ENCODE measurements at regions not wholly inside any gene's neighbourhood (a gene's known extent, or its start where the extent isn't known, plus 50 kb on each side); places are given as distances from the start of the nearest gene placed in this dataset.

DNA sequence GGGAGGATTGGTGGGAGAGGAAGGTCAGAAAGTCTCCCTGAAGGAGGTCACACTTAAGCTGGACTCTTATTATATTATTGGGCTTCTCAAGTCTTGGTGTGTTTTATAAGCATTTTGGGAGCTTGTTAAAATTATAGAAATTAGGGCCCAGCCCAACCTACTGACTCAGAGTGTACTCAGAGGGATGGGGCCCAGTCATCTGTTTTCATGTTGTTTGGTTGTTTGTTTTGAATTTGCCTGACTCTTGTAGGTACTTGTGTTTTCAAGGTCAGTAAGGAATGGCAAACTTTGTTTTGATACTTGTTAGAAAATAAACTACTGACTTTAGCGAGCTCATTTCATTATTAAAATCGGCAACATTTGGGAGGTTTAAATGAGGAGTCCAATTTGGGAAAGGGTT lies 152.0 kb downstream of the INSIG2 start:
- DNase-seq (ENCODE audit: low spot score) = no peak

DNA sequence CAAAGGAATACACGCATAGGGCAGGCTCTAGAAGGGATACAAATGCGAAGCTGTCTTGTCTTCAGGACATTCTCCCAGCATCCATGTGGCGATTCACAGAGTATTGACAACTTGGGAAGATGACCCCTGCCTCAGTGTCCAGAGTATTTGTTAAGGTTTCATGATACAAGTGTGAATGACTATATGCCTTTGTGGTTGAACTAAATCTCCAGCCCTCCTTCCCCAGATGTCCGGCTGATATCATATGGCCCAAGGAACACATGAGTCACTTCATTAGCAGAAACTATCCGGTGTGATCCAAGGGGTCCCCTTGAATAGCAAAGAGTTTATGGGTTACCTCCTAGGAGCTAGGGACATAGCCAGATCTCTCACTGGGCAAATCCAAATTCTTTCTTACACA lies 151.0 kb downstream of the INSIG2 start:
- no peak for DNase-seq (ENCODE audit: low spot score)

DNA sequence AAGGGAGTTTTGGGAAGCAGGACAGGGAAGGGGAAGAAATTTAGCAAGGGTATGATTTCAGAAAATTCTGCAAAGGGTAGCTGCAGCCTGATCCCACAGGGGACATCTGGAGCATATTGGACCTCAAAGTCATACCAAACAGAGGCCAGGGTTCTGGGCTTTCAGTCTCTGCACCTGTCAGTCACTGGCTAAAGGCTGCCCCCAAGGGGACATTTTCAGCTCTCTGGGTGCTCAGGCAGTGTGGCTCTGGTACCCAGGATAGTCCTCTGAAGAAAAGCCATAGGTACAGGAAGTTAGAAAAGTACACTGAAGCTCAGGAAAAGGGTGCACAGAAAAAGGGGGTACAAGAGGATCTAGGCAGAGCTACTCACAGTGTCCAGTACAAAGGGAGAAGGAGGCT lies 149.2 kb downstream of the INSIG2 start:
- no peak for DNase-seq (ENCODE audit: low spot score)

DNA sequence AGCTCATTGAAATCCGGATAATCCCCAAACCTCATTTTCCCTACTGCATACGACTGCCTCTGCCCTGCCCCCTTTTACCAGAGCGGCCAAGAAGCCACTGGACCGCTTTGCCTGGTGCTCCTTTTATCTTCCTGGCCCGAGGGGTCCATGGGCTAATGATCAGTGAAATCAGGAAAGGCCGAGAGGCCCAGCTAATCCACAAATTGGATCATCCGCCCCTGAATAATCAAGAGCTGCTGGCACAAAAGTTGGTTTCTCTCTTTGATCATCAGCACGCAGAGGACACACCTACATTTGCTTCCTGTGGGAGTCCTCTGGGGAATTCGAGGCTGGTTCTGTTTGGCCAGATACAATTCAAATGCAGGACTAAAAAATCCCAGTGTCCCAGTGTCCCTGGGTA lies 144.5 kb downstream of the INSIG2 start:
- DNase-seq (ENCODE audit: low spot score) = no peak

DNA sequence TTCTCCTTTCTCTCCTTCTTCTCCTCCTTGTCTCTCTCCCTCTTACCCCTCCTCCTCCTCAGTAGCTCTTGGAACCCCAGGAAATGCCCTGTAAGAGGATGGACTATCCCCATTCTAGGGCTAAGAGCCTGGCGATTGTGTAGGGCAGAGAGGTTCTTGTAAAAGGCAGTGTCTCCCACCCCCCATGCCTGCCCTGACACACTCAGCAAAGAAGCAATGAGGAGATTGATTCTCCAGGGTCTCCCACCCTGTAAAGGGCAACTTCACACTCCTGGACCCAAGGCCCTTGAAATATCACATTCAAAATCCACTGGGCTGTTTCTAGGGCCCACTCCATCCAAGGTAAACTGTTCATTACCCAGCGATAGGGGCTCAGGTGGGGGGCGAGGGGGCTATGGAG lies 144.1 kb downstream of the INSIG2 start:
- DNase-seq (ENCODE audit: low spot score) = no peak

DNA sequence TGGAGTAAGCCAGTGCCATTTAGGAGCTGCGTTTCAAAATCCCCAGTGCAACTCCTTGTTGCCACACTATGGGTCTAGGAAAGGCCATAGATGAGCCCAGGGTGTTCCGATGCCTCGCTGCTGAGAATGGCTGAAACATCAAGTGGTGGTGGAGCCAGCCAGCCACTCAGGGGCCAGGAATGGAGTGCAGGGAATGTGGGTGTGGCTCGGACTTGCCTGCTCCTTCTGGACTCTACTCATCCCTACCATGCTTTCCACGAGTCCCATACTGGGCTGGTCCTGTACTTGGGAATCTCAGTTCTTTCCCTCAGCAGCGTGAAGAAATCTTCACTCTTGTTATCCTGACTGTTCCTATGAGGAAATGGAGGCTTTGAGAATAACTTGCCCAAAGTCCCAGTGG lies 143.5 kb downstream of the INSIG2 start:
- DNase-seq (ENCODE audit: low spot score) = no peak

DNA sequence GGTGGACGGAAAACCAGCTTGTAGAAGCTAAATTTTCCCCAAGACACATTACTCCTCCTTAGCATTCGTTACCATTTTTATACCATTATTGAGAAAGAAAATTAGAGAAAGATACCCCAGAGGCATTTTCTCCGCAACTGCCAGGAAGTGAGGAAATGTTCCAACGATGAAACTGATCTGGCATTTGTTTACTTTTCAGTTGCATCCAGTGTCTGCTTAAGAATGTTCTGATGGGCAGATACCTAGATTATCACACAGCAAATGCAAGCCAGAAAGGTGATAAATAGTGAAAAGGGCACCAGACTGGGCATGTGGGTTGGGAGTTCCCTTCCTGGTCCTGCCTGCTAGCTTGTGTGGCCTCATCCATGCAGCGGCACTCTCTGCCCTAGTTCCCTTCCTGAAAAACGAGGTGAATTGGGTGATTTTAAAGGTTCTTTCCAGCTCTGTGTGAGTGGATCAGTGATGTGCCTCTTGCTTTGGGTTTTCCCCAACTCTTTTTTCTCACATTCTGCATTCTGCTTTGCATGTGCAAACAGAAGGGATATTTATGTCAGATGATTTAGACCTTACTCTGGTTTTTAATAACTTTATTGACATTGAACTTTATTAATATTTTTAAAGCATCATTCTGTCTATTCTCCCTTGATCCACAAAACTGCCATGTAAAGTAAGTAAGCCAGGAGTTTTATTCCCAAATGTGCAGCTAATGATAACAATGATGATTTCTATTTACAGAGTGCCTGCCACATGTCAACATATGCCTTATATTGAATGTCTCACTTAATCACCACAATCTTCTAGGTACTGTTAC lies 139.6 kb downstream of the INSIG2 start:
- DNase-seq (ENCODE audit: low spot score) = no peak

DNA sequence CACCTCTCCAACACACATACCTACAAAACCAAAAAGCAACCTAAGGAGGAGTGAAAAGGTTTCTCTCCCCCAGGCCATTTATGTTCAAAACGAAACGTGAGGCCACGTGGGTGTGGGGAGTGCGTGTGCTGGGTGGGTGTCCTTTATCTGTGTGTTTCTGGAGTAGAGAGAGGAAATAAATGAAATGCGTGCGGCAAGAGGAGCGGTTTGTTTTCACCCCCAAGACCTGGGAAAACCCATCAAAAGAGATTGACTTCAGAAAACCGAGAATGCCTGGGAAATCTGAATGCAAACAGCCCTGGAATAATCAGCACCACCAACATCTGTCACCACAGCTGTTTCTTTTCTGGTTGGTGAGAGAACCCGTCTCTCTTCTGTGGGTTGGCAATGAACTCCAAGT lies 137.4 kb downstream of the INSIG2 start:
- DNase-seq (ENCODE audit: low spot score) = no peak

DNA sequence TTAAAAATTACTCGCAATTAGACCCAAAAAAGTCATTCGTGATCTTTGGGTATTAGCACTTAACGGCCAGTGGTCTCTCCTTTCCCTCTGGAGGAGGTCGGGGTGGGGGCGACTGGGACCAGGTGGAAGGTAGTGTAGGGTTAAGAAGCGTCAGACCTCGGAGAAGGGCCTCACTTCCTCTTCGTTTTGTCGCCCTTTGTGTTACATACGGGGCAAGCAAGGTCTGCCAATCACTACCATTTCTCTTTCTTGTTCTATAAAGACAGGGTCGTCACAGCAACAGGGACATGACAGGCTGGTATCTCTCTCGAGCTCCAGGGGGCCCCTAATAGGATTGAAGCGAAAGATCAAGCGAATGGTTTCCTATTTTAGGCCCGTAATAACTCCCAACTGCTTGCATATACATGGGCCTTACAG lies 136.6 kb downstream of the INSIG2 start:
- DNase-seq (ENCODE audit: low spot score) = peak; percentile 62

DNA sequence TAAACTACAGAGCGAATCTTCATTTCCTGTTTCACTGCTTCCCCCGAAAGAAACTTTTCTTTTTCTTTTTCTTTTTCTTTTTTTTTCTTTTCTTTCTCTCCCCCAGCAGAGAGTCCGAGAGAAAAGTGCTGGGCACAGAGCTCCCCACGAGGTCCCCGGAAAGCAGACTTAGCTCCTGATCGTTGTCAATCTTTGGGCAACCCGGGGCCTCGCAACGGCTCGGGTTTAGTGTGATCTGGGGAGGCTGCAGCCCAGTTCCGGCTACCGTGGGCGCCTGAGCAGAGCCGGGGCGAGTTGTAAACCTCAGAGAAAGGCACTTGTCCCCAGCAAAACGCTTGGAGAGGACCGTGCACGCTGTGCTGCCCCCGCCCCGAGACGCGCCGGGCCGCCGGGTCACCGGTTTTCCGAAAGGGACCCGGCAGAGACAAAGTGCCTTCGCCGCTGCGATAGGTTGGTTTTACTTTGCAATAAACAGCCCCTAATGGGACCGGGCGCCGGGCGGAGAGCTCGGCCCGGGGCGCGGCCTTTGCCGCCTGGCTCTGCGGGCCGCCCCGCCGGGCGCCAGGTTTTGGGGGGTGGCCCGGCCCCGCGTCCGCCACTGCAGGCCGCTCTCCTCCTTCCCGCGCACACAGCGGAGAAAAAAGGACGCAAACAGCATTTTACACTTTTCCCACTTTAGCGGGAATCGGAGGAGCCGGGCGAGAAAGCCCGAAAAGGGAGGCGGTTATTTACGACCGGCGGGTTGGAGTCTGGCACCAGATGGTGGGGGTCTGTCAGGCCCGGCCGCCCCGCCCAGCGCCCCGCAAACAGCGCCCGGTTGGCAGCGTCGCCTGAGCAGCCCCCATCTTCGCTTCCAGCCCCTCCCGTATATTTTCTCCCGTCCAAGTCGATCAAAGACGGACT lies 136.0 kb downstream of the INSIG2 start:
- peak; percentile 50 for DNase-seq (ENCODE audit: low spot score)

DNA sequence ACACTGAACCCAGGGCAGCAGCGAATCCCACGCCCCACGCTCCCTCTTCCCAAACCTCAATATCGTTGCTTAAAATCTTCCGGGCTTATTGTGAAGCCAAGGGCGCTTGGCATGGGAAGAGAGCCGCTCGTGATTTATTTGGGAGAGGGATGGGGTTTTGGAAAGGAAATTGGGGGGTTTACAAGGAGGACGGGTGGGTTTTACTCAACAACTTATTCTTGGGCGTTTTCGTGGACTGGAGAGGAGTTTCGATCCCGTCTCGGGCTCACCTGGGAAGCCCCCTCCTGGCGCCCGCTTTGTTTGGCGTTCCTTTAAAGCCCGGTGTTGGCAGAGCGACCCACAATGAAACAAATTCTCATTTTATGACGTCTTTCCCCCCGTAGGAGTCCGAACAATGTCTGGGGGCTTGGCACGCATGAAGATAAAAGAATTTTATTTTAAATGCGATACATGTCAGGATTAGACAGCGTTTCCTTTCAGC lies 135.3 kb downstream of the INSIG2 start:
- DNase-seq (ENCODE audit: low spot score) = no peak

DNA sequence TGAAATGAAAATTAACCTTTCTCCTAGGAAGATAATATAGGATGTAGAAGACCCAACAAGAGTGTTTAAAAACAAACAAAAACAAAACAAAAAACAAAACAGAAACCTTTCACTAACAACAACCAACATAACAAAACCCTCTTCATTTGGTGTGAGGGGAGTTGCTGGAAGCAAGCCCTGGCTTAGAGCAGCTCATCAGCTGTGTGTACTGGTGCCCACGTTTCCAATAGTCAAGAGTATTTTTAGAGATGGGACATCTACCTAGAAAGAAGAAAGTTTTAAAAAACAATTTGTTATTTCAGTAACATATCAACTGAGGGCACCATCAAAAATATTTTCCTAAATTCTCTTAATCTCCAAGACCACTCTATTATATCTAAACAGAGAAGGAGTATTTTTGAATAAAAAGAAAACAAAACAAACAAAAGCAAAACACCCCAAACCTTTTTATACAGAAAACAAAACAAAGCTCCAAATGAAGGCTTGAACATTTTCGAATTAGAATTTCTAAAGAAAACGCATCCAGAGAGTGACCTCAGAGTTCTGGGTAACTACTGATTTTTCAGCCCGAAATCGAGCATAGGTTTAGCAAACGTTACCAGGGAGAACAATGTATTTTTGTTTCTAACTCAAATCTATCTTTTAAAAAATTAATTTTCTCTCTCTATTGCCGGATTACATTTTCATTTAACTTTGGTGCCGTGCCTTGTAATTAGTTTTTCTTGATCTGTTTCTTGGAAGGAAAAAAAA lies 134.6 kb downstream of the INSIG2 start:
- no peak for DNase-seq (ENCODE audit: low spot score)

DNA sequence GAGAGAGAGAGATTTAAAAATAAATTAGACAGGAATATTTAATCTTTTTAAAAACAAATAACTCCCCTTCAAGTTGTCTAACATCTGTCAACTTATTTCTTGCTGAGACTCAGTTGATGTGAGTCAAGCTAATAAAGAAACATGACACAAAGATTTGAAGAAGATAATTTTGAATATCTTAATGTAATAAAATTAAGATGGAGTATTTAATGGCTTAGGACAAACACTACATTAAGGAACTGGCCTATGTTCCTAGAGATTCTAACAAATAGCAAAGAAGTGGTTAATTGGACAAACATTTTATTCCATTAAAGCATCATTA lies 134.0 kb downstream of the INSIG2 start:
- DNase-seq (ENCODE audit: low spot score) = no peak

DNA sequence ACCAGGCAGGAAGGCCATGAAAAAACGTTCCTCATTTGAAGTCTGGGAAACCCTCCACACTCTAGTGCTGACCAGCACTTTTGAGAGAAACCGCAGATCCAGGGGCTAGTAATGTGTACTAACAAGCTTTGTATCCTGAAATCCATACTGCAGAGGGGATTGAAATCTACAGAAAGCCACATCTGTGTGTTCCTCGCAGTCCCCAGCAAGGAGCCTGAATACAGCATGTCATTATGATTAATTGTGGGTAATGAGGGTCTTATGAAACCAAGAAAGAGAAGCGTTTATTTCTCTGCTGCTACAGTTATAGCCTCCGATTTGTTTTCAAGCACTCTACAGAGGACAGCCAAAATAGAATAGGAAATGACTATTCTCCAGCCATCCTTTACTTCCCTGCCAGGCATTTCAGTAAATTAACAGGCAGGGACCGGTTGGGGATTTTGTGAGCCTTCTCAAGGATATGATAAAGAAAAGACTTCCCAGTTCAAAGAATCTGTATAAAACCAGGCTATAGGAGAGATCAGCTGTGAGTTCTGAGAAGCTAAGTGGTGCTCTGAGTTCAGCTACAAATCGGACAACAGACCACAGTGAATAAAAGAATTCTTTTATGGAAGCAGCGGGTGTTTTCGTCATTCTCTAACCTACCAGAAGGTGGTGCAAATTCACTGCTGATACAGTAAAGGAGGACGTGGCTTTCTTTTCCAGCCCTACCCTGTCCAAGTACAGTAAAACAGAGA lies 133.4 kb downstream of the INSIG2 start:
- peak; percentile 62 for DNase-seq (ENCODE audit: low spot score)

DNA sequence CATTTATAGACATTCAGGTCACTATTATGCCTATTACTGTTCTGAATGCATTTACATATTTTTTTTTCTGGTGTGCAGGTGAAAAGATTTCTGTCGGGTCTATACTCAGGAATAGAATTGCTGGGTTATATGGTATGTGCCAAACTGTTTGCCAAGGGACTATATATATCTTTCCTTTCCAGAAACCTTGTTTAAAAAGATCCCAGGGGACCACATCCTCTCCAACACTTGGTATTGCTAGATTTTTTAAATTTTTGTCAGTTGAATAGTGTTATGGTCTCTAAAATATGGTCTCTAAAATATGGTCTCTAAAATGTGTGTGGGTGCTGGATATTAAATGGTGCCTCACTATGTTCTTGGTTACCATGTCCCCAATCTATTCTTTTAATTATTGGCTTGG lies 131.3 kb downstream of the INSIG2 start:
- no peak for DNase-seq (ENCODE audit: low spot score)

DNA sequence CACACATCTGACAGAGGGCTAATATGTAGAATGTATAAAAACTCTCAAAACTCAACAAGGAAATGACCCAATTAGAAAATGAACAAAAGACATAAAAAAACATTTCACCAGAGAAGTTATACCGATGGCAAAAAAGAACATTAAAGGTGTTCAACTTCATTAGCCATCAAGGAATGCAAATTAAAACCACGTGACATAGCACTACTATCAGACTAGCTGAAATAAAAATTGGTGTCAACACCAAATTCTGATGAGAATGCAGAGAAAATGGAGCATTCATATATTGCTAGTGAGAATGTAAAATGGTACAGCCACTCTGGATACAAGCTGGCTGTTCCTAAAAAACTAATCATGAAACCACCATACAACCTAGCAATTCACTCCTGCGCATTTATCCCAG lies 128.0 kb downstream of the INSIG2 start:
- DNase-seq (ENCODE audit: low spot score) = no peak

DNA sequence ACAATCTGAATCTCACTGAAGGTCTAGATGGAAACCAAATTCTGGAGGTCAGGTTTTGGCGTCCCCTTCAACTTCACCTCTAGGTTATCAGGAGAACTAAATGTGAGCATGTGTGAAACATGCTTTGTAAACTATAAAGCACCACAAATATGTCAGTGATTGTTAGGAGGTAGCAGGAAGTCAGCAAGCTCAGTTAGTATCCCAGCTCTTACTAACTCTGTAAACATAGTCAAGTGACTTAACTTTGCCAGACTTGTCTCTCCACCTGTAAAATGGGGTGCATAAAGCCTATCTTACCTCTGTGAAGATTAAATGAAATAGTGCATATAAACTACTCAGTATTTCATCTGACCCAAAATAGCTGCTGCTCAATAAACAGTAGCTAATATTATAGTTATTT lies 121.5 kb downstream of the INSIG2 start:
- no peak for DNase-seq (ENCODE audit: low spot score)

DNA sequence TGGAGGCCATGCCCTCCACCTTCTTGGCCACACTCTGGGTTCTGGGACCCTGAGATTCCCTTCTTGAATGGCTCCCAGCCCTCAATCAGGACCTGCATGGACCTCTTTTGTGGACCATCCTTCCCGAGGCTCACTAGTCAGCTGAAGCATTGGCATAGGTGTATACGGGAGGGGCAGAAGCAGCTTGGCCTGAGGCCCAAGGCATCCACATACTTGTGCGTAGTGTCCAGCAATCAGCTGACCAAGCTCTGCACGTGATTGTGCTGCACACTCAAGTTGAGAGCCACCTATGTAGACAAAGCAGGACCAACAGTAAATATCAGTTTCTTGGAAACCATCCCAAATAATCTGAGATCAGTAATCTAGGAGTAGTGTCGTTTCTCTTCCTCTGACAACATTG lies 119.6 kb downstream of the INSIG2 start:
- no peak for DNase-seq (ENCODE audit: low spot score)

DNA sequence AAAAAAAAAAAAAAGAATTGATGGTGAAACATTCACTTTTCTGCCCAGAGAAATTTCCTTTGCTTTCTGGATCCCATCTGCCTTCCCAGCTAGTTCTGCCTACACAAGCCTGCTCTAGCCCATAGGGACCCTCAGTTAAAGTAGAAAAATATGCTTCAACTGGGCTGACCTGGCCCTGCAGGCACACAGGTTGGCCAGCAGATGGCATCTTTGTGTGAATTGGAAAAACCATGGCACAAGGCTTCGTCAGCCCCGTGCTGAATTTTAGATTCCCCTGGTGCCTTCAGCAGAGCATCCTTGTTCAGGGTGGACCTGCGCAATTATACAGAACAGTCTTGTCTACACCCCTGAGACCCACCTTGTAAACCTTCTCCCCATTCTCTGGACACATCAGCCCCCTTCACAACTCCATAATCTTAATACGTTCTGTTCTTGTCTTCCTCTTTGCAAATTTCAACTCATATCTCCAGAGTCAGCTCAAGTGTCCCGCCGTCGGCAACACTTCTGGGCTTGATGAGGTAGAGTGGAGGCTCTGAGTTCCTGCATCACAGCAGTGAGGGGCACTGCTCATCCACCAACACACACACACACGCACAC lies 114.5 kb downstream of the INSIG2 start:
- DNase-seq (ENCODE audit: low spot score) = peak; percentile 73

DNA sequence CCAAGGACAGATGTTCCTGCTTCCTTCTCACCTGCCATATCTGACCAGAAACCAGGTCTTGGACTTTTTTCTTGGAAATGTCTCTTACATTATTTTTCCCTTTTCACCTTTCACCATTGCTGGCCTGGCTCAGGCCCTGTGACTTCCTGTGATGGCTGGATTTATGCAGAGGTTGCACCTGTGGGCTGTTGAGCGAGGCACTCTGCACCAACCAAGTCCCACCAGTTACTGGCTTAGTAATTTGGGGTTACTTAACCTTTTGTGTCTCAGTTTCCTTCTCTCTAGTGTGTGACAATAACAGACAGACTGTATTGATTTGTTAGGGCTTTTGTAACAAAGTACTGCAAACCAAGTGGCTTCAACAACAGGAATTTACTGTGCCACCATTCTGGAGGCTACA lies 110.0 kb downstream of the INSIG2 start:
- no peak for DNase-seq (ENCODE audit: low spot score)

DNA sequence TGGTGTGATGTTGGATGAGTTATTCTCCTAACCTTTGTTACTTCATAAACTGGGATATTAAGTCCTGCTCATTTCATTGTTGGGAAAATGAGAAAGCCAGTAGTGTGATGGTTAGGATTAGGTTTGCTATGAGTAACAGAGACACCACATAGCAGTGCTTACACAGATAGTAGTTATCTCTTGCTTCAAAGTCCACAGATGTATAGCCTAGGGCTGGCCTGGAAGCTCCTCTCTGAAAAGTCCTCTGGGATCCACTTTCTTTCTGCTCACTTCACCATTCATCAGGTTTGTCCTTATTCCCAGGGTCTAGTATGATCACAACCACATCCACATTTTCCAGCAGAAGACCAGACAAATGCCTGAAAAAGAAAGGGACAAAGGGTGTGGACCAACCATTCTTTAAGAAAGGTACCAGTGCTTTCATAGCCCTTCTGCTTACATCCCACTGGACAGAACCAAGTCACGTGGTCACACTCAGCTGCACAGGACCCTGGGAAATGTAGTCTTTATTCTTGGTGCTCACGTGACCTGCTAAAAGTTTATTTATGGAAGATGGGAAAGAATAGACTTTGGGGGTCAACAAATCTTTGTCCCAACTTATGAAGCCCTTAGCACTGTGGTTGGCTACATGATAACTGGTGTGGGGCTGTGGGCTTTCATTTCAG lies 108.9 kb downstream of the INSIG2 start:
- peak; percentile 59 for DNase-seq (ENCODE audit: low spot score)

Measured in iPS-NIHi11 (cell line).